ENCODE measurements at regions not wholly inside any gene's neighbourhood (a gene's known extent, or its start where the extent isn't known, plus 50 kb on each side); places are given as distances from the start of the nearest gene placed in this dataset.
A peak's percentile ranks its signal among the peaks of the same experiment; 100 is the strongest.

DNA sequence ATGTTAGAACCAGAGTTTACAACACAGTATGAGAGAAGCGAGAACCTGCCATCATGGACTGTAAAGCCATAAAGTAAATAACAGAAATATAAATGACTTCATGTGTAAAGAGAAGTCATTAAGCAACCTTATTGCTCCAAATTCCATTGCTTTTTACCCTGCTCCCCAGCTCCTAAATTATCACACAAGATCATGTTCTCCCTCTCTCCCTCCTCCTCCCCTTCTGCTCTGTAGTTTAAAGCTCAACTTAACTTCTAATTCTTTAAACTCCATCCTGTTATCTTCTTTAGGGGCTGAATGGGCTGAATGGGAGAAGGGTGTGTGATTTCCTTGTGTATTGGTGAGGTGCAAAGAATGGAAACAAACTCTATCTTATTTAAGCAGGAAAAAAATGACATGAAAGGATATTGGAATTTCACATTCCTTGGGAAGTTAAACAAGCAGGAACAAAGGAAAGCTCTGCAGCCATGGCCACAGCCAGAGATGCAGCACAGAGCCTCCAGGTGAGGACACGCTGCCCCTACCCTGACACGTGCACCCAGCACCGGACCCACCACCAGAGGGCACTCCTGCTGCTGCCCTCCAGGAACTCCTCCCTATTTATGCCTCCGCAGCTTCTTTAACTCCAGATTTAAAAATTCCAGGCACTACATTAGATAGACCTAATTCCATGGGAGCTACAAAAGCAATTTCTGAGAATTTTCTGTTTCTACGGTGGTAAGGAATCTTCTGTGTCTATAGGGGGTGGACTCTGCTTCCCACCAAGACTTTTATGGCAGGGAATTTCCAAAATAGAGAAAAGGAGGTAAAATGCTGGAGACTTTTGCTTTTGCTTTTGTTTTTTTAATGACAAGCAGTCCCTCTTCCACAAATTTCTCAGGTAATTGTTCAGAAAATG is 76.9 kb upstream of the ABI3BP start:
- no peak overlapping the region for H3K9ac ChIP-seq (ENCODE audit: low read length)
- no peaks in the 10 kb centered on the region for H4K20me1 ChIP-seq (ENCODE audit: insufficient read depth, low read length)
- H3K27ac ChIP-seq (ENCODE audit: low read depth, low read length, poor library complexity, severe bottlenecking): no peak overlapping the region
- no peaks in the 10 kb centered on the region for H3K36me3 ChIP-seq (ENCODE audit: insufficient read depth, low read length)
- H3F3A ChIP-seq (ENCODE audit: insufficient read depth, low read length): no peaks in the 10 kb centered on the region
- H3K4me2 ChIP-seq (ENCODE audit: low read length): no peak overlapping the region
- H3K27me3 ChIP-seq (ENCODE audit: insufficient read depth, low read length): no peaks in the 10 kb centered on the region
- no peaks in the 10 kb centered on the region for H3K79me2 ChIP-seq (ENCODE audit: insufficient read depth, low read length)
- H3K9me3 ChIP-seq (ENCODE audit: low read length): no peaks in the 10 kb centered on the region
- no peaks in the 10 kb centered on the region for H3K4me1 ChIP-seq (ENCODE audit: insufficient read depth, low read length, severe bottlenecking)
- H3K9me2 ChIP-seq (ENCODE audit: low read depth, low read length): no peaks in the 10 kb centered on the region
- TF ChIP-seq, protein P1, sequence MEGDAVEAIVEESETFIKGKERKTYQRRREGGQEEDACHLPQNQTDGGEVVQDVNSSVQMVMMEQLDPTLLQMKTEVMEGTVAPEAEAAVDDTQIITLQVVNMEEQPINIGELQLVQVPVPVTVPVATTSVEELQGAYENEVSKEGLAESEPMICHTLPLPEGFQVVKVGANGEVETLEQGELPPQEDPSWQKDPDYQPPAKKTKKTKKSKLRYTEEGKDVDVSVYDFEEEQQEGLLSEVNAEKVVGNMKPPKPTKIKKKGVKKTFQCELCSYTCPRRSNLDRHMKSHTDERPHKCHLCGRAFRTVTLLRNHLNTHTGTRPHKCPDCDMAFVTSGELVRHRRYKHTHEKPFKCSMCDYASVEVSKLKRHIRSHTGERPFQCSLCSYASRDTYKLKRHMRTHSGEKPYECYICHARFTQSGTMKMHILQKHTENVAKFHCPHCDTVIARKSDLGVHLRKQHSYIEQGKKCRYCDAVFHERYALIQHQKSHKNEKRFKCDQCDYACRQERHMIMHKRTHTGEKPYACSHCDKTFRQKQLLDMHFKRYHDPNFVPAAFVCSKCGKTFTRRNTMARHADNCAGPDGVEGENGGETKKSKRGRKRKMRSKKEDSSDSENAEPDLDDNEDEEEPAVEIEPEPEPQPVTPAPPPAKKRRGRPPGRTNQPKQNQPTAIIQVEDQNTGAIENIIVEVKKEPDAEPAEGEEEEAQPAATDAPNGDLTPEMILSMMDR (IDR thresholded peaks at IDR 0.05; ENCODE audit: low read length): peak; percentile 94
- no peak for TF ChIP-seq EZH2 (IDR thresholded peaks at IDR 0.05; ENCODE audit: borderline replicate concordance, low read length)
- H3K4me3 ChIP-seq (ENCODE audit: low read depth, low read length, poor library complexity, severe bottlenecking): no peak overlapping the region
- no peak overlapping the region for H2AFZ ChIP-seq (ENCODE audit: low read length)

DNA sequence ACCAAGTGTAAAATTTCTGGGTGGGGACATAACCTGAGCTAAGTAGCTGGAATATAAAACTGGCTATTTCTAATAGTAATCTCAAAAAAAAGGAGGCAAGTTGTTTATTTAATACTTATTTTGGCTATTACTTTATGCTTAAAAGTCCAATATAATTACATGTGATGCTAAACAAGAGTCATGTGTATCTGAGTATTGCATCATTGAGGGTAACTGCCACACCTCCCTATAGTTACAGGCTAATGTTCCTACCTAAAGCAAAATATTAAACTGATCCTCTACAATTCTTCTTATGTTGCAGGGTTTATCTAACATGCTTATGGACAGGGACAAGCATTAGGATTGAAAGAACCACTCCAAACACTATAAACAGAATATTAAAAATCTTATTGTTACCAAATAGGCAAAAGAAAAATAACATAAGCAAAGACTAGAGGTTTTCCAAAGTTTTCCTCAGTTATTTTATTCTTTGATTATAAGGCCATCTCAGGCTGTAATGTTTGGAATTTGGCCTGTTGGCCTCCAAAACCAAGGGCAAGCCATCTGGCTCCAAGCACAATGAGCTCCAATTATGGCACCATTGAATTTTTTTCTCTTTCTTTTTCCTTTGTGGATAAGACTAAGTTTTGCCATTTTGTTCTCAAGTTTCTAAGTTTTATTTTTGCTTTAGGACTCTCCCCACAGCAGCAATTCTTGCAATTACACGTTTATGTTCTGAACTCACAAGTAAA is 75.8 kb upstream of the ABI3BP start:
- H3F3A ChIP-seq (ENCODE audit: insufficient read depth, low read length): no peaks in the 10 kb centered on the region
- no peaks in the 10 kb centered on the region for H3K9me3 ChIP-seq (ENCODE audit: low read length)
- H3K4me1 ChIP-seq (ENCODE audit: insufficient read depth, low read length, severe bottlenecking): no peaks in the 10 kb centered on the region
- H3K9ac ChIP-seq (ENCODE audit: low read length): no peak overlapping the region
- H3K27me3 ChIP-seq (ENCODE audit: insufficient read depth, low read length): no peaks in the 10 kb centered on the region
- H4K20me1 ChIP-seq (ENCODE audit: insufficient read depth, low read length): no peaks in the 10 kb centered on the region
- H3K36me3 ChIP-seq (ENCODE audit: insufficient read depth, low read length): no peaks in the 10 kb centered on the region
- no peak overlapping the region for H3K4me2 ChIP-seq (ENCODE audit: low read length)
- no peaks in the 10 kb centered on the region for H3K9me2 ChIP-seq (ENCODE audit: low read depth, low read length)
- H3K27ac ChIP-seq (ENCODE audit: low read depth, low read length, poor library complexity, severe bottlenecking): no peak overlapping the region
- no peak overlapping the region for H3K4me3 ChIP-seq (ENCODE audit: low read depth, low read length, poor library complexity, severe bottlenecking)
- TF ChIP-seq, protein P1 (IDR thresholded peaks at IDR 0.05; ENCODE audit: low read length): no peak
- TF ChIP-seq EZH2 (IDR thresholded peaks at IDR 0.05; ENCODE audit: borderline replicate concordance, low read length): no peak
- H2AFZ ChIP-seq (ENCODE audit: low read length): no peak overlapping the region
- H3K79me2 ChIP-seq (ENCODE audit: insufficient read depth, low read length): no peaks in the 10 kb centered on the region

DNA sequence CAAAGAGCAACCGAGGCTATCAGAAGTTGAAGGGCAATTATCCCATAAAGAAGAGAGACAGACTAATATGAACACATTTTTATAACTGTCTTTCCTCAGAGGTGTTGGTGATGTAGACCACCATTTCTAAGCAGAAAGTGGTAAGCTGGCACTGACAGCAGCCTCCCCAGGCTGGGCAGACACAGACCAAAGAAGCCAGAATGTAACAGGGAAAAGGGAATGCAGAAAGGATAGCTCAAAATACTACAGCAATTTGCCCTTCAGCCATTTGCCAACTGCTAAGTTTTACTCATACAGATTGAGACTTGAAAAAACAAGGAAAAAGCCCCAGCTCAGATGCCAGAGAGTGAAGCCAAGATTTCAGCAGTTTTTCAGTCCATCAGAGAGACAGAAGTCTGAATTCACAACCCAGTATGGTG is 73.5 kb upstream of the ABI3BP start:
- Histone ChIP-seq H3K4me3 (ENCODE audit: low read depth, low read length, poor library complexity, severe bottlenecking) (no peak overlapping the region), H3K9me2 (ENCODE audit: low read depth, low read length) (no peaks in the 10 kb centered on the region), H3K27me3 (ENCODE audit: insufficient read depth, low read length) (no peaks in the 10 kb centered on the region), H3K79me2 (ENCODE audit: insufficient read depth, low read length) (no peaks in the 10 kb centered on the region), H3K9me3 (ENCODE audit: low read length) (no peaks in the 10 kb centered on the region), H2AFZ (ENCODE audit: low read length) (no peak overlapping the region), H4K20me1 (ENCODE audit: insufficient read depth, low read length) (no peaks in the 10 kb centered on the region), H3K27ac (ENCODE audit: low read depth, low read length, poor library complexity, severe bottlenecking) (no peak overlapping the region), H3F3A (ENCODE audit: insufficient read depth, low read length) (no peaks in the 10 kb centered on the region), H3K36me3 (ENCODE audit: insufficient read depth, low read length) (no peaks in the 10 kb centered on the region), H3K9ac (ENCODE audit: low read length) (no peak overlapping the region), H3K4me1 (ENCODE audit: insufficient read depth, low read length, severe bottlenecking) (no peaks in the 10 kb centered on the region), H3K4me2 (ENCODE audit: low read length) (no peak overlapping the region)
- TF ChIP-seq, protein P1 (IDR thresholded peaks at IDR 0.05; ENCODE audit: low read length): no peak
- no peak for TF ChIP-seq EZH2 (IDR thresholded peaks at IDR 0.05; ENCODE audit: borderline replicate concordance, low read length)

Data from OCI-LY1 (cell line).